Liver (tissue), 8 donors: ENCODE measurements at regions not wholly inside any gene's neighbourhood (a gene's known extent, or its start where the extent isn't known, plus 50 kb on each side); places are given as distances from the start of the nearest gene placed in this dataset.

Experiments
- DNase-seq: peaks from one replicate; pipeline ENCODE4 v3.0.0-alpha.2; 2017; ENCODE audit warnings: low spot score
- H3K27ac ChIP-seq, 2 donors: one replicate each; pipeline ENCODE4 v1.7.0; 2013; ENCODE audit warnings: inconsistent platforms in 2 of 2, low read length in 2 of 2, control low read depth in 1 of 2, low read depth in 1 of 2, mild to moderate bottlenecking in 1 of 2
- H3K27me3 ChIP-seq, 4 donors: one replicate each; pipeline versions ENCODE4 v1.6.1 to v1.7.0; 2013; ENCODE audit warnings: low read length in 3 of 4, inconsistent platforms in 1 of 4, mild to moderate bottlenecking in 1 of 4, moderate library complexity in 1 of 4; ENCODE audit not compliant: control insufficient read depth in 4 of 4, insufficient read depth in 4 of 4
- H3K36me3 ChIP-seq, 4 donors: one replicate each; pipeline versions ENCODE4 v1.6.1 to v1.7.0; 2013; ENCODE audit warnings: low read length in 3 of 4, mild to moderate bottlenecking in 3 of 4, low read depth in 1 of 4, moderate library complexity in 1 of 4; ENCODE audit not compliant: control insufficient read depth in 4 of 4, insufficient read depth in 3 of 4
- H3K4me1 ChIP-seq, 4 donors: one replicate each; pipeline versions ENCODE4 v1.6.1 to v1.7.0; 2013; ENCODE audit warnings: low read length in 3 of 4, mild to moderate bottlenecking in 3 of 4, moderate library complexity in 1 of 4; ENCODE audit not compliant: control insufficient read depth in 4 of 4, insufficient read depth in 4 of 4
- H3K4me3 ChIP-seq, 3 donors: one replicate each; pipeline versions ENCODE4 v1.6.1 to v1.7.0; 2013; ENCODE audit warnings: low read length in 3 of 3, control low read depth in 1 of 3, low read depth in 1 of 3, mild to moderate bottlenecking in 1 of 3
- H3K9ac ChIP-seq, 2 donors: one replicate each; pipeline ENCODE4 v1.7.0; 2013; ENCODE audit warnings: low read length in 2 of 2, mild to moderate bottlenecking in 2 of 2, moderate library complexity in 2 of 2, control low read depth in 1 of 2, low read depth in 1 of 2
- H3K9me3 ChIP-seq, 4 donors: one replicate each; pipeline versions ENCODE4 v1.6.1 to v1.7.0; 2013; ENCODE audit warnings: low read length in 3 of 4; ENCODE audit not compliant: control insufficient read depth in 4 of 4
- EGR1 ChIP-seq, 2 donors: IDR thresholded peaks; 2 replicates each; pipeline ENCODE4 v1.6.1; 2016 to 2018; ENCODE audit warnings: antibody characterized with exemption in 2 of 2, low read depth in 2 of 2
- FOXA1 ChIP-seq: IDR thresholded peaks from 2 replicates; pipeline ENCODE4 v1.6.1; 2016; ENCODE audit warnings: antibody characterized with exemption
- FOXA2 ChIP-seq: IDR thresholded peaks from 2 replicates; pipeline ENCODE4 v1.6.1; 2016; ENCODE audit warnings: antibody characterized with exemption
- GABPA ChIP-seq, 2 donors: IDR thresholded peaks in 1 of 2; conservative IDR thresholded peaks in 1 of 2; 2 replicates each; pipeline ENCODE4 v1.6.1; 2016; ENCODE audit warnings: antibody characterized with exemption in 2 of 2, mild to moderate bottlenecking in 1 of 2, moderate library complexity in 1 of 2
- HNF4A ChIP-seq, 2 donors: conservative IDR thresholded peaks; 2 replicates each; pipeline ENCODE4 v1.6.1; 2016; ENCODE audit warnings: antibody characterized with exemption in 2 of 2, mild to moderate bottlenecking in 2 of 2
- HNF4G ChIP-seq: IDR thresholded peaks from 2 replicates; pipeline ENCODE4 v1.6.1; 2016; ENCODE audit warnings: antibody characterized with exemption
- JUND ChIP-seq, 2 donors: IDR thresholded peaks; 2 replicates each; pipeline ENCODE4 v1.6.1; 2016; ENCODE audit warnings: antibody characterized with exemption in 2 of 2
- MAX ChIP-seq: IDR thresholded peaks from 2 replicates; pipeline ENCODE4 v1.6.1; 2016; ENCODE audit warnings: antibody characterized with exemption
- NR2F2 ChIP-seq: IDR thresholded peaks from 2 replicates; pipeline ENCODE4 v1.6.1; 2016; ENCODE audit warnings: antibody characterized with exemption
- RAD21 ChIP-seq, 2 donors: IDR thresholded peaks; 2 replicates each; pipeline ENCODE4 v1.6.1; 2016; ENCODE audit warnings: antibody characterized with exemption in 2 of 2, mild to moderate bottlenecking in 2 of 2
- RXRA ChIP-seq, 2 donors: IDR thresholded peaks; 2 replicates each; pipeline ENCODE4 v1.6.1; 2017 to 2018; ENCODE audit warnings: antibody characterized with exemption in 2 of 2, mild to moderate bottlenecking in 1 of 2
- SP1 ChIP-seq: IDR thresholded peaks from 2 replicates; pipeline ENCODE4 v1.6.1; 2018; ENCODE audit warnings: antibody characterized with exemption, mild to moderate bottlenecking
- TAF1 ChIP-seq: conservative IDR thresholded peaks from 2 replicates; pipeline ENCODE4 v1.6.1; 2016; ENCODE audit warnings: antibody characterized with exemption, mild to moderate bottlenecking
- YY1 ChIP-seq: IDR thresholded peaks from 2 replicates; pipeline ENCODE4 v1.6.1; 2016; ENCODE audit warnings: antibody characterized with exemption, mild to moderate bottlenecking
- WGBS: extraction: QIAGEN DNeasy Blood & Tissue Kit; methylation state at CpG from one replicate; pipeline ENCODE4 v1.1.7; 2013; 5-methylcytosine and 5-hydroxymethylcytosine counted together
- TF ChIP-seq, protein P1 (sequence below): IDR thresholded peaks from 2 replicates; pipeline ENCODE4 v1.6.1; 2016; ENCODE audit warnings: antibody characterized with exemption, mild to moderate bottlenecking
- TF ChIP-seq, protein P2 (sequence below): IDR thresholded peaks from 2 replicates; pipeline ENCODE4 v1.6.1; 2016; ENCODE audit warnings: antibody characterized with exemption
- TF ChIP-seq, protein P3 (sequence below): fragments of 150-350 bp; IDR thresholded peaks from 2 replicates; pipeline ENCODE4 v1.5.1; 2017; ENCODE audit warnings: improper control_type of control experiment, low read depth, low read length; ENCODE audit not compliant: missing input control
- TF ChIP-seq, protein P4 (sequence below): IDR thresholded peaks from 2 replicates; pipeline ENCODE4 v1.6.1; 2016; ENCODE audit warnings: antibody characterized with exemption
- donor health status: healthy.
- donor health status: healthy.
- donor health status: healthy.
- donor health status: healthy.
- donor health status: healthy.

- WGBS: 88% methylated on average over 6 of the region's 6 CpGs
- no peak overlapping the region for H3K9ac ChIP-seq
- H3K27me3 ChIP-seq: peaks cover 0 to 4% (median 0%) of the 10 kb centered on the region in 4 donors
- H3K36me3 ChIP-seq: no peaks in the 10 kb centered on the region
- no peaks in the 10 kb centered on the region for H3K9me3 ChIP-seq
- TF ChIP-seq RAD21 (IDR thresholded peaks at IDR 0.05) (no peak), GABPA (IDR thresholded peaks at IDR 0.05 in 1 of 2, conservative IDR thresholded peaks at IDR 0.05 in 1 of 2) (no peak), TAF1 (no peak), FOXA2 (no peak), HNF4A (conservative IDR thresholded peaks at IDR 0.05) (no peak), YY1 (no peak), MAX (no peak), NR2F2 (no peak), RXRA (IDR thresholded peaks at IDR 0.05) (no peak), HNF4G (no peak), FOXA1 (no peak), EGR1 (IDR thresholded peaks at IDR 0.05; ENCODE audit: low read depth in 2 of 2) (no peak), SP1 (no peak), JUND (IDR thresholded peaks at IDR 0.05) (no peak)
- TF ChIP-seq, protein P1, sequence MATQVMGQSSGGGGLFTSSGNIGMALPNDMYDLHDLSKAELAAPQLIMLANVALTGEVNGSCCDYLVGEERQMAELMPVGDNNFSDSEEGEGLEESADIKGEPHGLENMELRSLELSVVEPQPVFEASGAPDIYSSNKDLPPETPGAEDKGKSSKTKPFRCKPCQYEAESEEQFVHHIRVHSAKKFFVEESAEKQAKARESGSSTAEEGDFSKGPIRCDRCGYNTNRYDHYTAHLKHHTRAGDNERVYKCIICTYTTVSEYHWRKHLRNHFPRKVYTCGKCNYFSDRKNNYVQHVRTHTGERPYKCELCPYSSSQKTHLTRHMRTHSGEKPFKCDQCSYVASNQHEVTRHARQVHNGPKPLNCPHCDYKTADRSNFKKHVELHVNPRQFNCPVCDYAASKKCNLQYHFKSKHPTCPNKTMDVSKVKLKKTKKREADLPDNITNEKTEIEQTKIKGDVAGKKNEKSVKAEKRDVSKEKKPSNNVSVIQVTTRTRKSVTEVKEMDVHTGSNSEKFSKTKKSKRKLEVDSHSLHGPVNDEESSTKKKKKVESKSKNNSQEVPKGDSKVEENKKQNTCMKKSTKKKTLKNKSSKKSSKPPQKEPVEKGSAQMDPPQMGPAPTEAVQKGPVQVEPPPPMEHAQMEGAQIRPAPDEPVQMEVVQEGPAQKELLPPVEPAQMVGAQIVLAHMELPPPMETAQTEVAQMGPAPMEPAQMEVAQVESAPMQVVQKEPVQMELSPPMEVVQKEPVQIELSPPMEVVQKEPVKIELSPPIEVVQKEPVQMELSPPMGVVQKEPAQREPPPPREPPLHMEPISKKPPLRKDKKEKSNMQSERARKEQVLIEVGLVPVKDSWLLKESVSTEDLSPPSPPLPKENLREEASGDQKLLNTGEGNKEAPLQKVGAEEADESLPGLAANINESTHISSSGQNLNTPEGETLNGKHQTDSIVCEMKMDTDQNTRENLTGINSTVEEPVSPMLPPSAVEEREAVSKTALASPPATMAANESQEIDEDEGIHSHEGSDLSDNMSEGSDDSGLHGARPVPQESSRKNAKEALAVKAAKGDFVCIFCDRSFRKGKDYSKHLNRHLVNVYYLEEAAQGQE: no peak
- TF ChIP-seq, protein P2, sequence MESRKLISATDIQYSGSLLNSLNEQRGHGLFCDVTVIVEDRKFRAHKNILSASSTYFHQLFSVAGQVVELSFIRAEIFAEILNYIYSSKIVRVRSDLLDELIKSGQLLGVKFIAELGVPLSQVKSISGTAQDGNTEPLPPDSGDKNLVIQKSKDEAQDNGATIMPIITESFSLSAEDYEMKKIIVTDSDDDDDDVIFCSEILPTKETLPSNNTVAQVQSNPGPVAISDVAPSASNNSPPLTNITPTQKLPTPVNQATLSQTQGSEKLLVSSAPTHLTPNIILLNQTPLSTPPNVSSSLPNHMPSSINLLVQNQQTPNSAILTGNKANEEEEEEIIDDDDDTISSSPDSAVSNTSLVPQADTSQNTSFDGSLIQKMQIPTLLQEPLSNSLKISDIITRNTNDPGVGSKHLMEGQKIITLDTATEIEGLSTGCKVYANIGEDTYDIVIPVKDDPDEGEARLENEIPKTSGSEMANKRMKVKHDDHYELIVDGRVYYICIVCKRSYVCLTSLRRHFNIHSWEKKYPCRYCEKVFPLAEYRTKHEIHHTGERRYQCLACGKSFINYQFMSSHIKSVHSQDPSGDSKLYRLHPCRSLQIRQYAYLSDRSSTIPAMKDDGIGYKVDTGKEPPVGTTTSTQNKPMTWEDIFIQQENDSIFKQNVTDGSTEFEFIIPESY: no peak
- TF ChIP-seq, protein P3, sequence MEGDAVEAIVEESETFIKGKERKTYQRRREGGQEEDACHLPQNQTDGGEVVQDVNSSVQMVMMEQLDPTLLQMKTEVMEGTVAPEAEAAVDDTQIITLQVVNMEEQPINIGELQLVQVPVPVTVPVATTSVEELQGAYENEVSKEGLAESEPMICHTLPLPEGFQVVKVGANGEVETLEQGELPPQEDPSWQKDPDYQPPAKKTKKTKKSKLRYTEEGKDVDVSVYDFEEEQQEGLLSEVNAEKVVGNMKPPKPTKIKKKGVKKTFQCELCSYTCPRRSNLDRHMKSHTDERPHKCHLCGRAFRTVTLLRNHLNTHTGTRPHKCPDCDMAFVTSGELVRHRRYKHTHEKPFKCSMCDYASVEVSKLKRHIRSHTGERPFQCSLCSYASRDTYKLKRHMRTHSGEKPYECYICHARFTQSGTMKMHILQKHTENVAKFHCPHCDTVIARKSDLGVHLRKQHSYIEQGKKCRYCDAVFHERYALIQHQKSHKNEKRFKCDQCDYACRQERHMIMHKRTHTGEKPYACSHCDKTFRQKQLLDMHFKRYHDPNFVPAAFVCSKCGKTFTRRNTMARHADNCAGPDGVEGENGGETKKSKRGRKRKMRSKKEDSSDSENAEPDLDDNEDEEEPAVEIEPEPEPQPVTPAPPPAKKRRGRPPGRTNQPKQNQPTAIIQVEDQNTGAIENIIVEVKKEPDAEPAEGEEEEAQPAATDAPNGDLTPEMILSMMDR: no peak
- TF ChIP-seq, protein P4, sequence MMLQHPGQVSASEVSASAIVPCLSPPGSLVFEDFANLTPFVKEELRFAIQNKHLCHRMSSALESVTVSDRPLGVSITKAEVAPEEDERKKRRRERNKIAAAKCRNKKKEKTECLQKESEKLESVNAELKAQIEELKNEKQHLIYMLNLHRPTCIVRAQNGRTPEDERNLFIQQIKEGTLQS: no peak
- no peak overlapping the region for H3K27ac ChIP-seq
- no peak for DNase-seq
- H3K4me1 ChIP-seq: no peaks in the 10 kb centered on the region
- no peak overlapping the region for H3K4me3 ChIP-seq
Measured at GRCh38 chr16:49936791-49937190, 80.9 kb upstream of the ZNF423 start.

DNA sequence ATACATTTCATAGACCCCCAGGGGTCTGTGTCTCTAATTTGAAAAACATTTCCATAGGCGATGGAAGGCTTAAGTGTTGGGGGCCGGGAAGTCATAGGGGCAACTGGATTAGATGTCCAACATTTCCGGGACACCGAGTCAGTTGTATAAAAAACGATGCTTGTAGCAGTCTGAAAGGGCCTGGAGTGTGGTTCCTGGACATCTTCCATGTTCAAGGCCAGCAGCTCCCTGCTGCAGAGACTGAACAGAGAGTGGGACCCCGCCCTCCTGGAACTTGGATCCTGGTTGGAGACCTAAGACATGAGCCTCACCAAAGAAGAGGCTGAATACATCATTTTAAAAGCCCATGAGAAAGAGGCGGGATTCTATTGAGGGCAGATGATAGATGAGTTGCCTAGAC, 82.0 kb upstream of the ZNF423 start:
- H3K9me3 ChIP-seq: no peaks in the 10 kb centered on the region
- 87% methylated on average over 7 of the region's 7 CpGs for WGBS
- DNase-seq: no peak
- no peak overlapping the region for H3K9ac ChIP-seq
- H3K36me3 ChIP-seq: no peaks in the 10 kb centered on the region
- no peak for TF ChIP-seq GABPA (IDR thresholded peaks at IDR 0.05 in 1 of 2, conservative IDR thresholded peaks at IDR 0.05 in 1 of 2)
- TF ChIP-seq HNF4G: no peak
- peaks cover 0 to 4% (median 0%) of the 10 kb centered on the region in 4 donors for H3K27me3 ChIP-seq
- no peak overlapping the region for H3K4me3 ChIP-seq
- H3K4me1 ChIP-seq: no peaks in the 10 kb centered on the region
- no peak overlapping the region for H3K27ac ChIP-seq
